Prostate gland (tissue), 2 donors: ENCODE measurements at regions not wholly inside any gene's neighbourhood (a gene's known extent, or its start where the extent isn't known, plus 50 kb on each side); places are given as distances from the start of the nearest gene placed in this dataset.

ENCODE experiments used
- CTCF ChIP-seq, 4 experiments: fragments of 200-600 bp in 2 of 4; fragments of 450-650 bp in 2 of 4; sonication (generic) in 2 of 4; IDR thresholded peaks; 1 replicate in 3 of 4; 2 replicates in 1 of 4; pipeline ENCODE4 v1.5.1; 2016 to 2019; ENCODE audit warnings: antibody characterized with exemption in 4 of 4, mild to moderate bottlenecking in 2 of 4, moderate library complexity in 2 of 4
- POLR2A ChIP-seq: fragments of 450-650 bp; IDR thresholded peaks from one replicate; pipeline ENCODE4 v1.6.1; 2016; ENCODE audit warnings: antibody characterized with exemption, mild to moderate bottlenecking

- no peak for TF ChIP-seq CTCF (IDR thresholded peaks at IDR 0.05)
- TF ChIP-seq POLR2A = no peak
Observed at GRCh38 chr19:41518141-41518540, 57.8 kb upstream of the CEACAM21 start.
